ENCODE measurements at regions not wholly inside any gene's neighbourhood (a gene's known extent, or its start where the extent isn't known, plus 50 kb on each side); places are given as distances from the start of the nearest gene placed in this dataset.
A peak's percentile ranks its signal among the peaks of the same experiment; 100 is the strongest.
"Not testable (repeated sequence)": the region's sequence is repeated elsewhere in the genome, so short reads cannot be mapped to it uniquely, and the experiment has no call there.

GRCh38 chr7:113230691-113231090 lies 112.3 kb upstream of the SMIM30 start:
- DNase-seq (ENCODE audit: low read depth) = no peak

- peak; percentile 45 for DNase-seq (ENCODE audit: low read depth)
These were observed 99.0 kb upstream of the SMIM30 start for GRCh38 chr7:113217314-113217713.

GRCh38 chr7:113216038-113216437 lies 97.7 kb upstream of the SMIM30 start:
- no peak for DNase-seq (ENCODE audit: low read depth)

DNA sequence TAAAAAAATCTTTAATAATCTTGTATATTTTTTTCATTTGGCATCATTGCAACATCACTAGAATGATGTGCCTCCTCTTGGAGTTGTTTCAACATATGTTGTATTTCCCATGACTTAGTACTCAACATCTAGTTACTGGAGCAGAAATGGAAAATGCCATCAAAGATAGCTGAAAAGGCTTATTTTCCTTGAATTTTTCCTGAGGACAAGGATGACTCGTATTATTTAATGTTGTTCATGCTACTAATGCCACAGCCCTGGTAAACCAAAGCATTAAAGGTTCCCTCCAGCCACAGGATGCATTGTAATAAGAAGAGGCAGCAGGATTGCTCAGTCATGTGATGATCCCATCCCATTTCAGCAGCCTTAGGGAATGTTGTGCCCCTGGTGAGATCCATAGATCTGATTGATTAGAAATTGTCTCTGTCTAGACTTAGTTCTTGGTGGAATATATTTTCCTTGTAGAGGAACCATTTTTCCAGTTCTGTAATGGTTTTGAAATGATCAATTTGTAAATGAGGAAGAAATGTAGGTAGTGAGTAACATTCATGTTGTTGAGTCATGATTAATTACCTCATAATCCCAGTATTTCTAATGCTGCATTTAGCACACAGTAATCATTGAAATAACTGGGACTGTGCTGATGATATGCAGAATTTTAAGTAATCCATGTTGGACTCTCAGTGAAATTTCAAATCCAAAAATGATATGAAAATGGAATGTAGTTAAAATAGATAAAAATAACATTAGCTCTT lies 91.3 kb upstream of the SMIM30 start:
- peak; percentile 28 for DNase-seq (ENCODE audit: low read depth)

GRCh38 chr7:113207931-113208330 lies 89.6 kb upstream of the SMIM30 start:
- DNase-seq (ENCODE audit: low read depth) = no peak

GRCh38 chr7:113207441-113207840 lies 89.1 kb upstream of the SMIM30 start:
- no peak for DNase-seq (ENCODE audit: low read depth)

DNA sequence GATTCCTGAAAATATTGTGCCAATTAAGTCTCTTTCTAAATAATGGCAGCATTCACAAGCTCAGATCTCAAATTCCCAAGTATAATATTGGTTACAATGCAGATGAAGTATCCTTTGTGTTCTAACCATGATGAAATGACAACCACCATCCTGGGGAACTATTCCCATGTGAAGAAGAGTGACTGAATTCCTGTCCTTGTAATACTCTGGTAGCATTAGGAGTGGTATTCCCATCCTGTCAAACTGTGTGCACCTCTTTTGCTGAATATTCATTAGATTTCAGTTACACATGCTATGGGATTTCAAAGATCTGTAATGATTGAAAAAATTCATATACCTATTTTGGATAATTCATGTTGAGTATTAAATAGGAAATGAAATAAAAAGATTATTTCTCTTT lies 86.1 kb upstream of the SMIM30 start:
- DNase-seq (ENCODE audit: low read depth) = no peak

DNA sequence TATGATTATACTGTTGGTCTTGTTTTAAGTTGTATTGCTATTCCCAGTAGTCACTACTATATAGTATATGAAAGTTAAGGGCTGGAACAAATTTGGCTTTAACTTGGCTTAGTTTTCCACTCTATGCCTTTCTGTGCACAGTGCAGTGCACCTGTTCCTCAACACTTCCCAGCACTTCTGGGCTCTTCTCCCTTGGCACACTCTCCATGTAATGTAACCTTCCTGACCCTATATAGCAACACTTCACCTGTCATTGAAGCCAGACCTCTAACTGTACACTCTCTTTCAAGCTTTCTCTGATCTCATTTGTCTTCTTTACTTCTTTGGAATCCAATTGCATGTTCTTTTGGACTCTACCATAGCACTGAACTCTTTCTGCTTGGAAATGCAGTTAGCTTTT lies 83.9 kb upstream of the SMIM30 start:
- DNase-seq (ENCODE audit: low read depth) = no peak

- no peak for DNase-seq (ENCODE audit: low read depth)
These were observed 81.9 kb upstream of the SMIM30 start for GRCh38 chr7:113200281-113200680.

- DNase-seq (ENCODE audit: low read depth) = peak; percentile 72
These were observed 81.5 kb upstream of the SMIM30 start for GRCh38 chr7:113199841-113200240.

- no peak for DNase-seq (ENCODE audit: low read depth)
These were observed 80.8 kb upstream of the SMIM30 start for GRCh38 chr7:113199136-113199535.

- no peak for DNase-seq (ENCODE audit: low read depth)
These were observed 79.9 kb upstream of the SMIM30 start for GRCh38 chr7:113198226-113198625.

DNA sequence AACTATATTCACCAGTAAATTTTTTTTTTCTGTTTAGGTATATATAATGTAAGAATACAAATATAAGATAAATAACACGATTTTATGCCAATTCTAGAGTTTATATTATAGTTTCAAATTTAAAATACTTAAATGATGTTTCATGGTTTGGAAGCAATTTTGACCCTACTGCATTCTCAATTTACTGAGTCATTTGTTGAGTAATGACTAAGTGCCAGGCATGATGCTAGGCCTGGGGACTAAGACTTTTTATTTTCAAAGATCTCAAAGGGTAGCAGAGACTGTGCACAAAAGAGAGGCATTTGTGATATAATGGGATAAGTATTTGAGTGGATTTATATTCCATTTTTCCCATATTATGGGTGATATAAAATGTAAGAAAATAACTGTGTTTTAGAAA lies 78.9 kb upstream of the SMIM30 start:
- DNase-seq (ENCODE audit: low read depth) = peak; percentile 80

GRCh38 chr7:113188396-113188795 lies 70.0 kb upstream of the SMIM30 start:
- DNase-seq (ENCODE audit: low read depth) = no peak

DNA sequence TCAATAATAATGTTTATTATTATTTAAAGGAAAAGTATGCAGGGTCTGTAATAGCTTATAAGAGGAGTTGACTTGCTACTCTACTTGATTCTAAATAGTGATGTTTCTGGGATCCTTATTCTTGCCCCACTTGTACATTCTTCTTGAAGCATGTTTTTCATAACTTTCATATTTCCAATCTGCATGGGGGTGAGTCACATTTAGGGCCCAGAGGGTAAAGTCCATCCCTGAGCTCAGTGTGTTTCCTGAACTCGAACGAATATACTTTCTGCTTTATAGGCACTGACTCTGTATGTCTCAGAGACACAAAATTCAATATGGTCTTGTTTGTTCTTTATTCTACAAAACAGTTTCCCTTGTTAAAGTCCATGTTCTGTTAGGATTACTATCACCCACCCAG lies 61.0 kb upstream of the SMIM30 start:
- no peak for DNase-seq (ENCODE audit: low read depth)

- no peak for DNase-seq (ENCODE audit: low read depth)
These were observed 58.5 kb upstream of the SMIM30 start for GRCh38 chr7:113176836-113177235.

DNA sequence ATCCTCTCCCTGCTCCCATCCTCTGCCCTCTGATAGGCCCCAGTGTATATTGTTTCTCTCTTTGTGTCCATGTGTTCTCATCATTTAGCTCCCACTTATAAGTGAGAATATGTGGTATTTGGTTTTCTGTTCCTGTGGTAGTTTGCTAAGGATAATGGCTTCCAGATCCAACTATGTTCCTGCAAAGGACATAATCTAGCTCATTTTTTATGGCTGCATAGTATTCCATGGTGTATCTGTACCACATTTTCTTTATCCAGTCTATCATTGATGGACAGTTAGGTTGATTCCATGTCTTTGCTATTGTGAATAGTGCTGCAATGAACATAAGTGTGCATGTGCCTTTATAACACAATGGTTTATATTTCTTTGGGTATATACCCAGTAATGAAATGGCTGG lies 57.8 kb upstream of the SMIM30 start:
- DNase-seq (ENCODE audit: low read depth) = not testable (repeated sequence)

GRCh38 chr7:113175525-113176104 lies 57.3 kb upstream of the SMIM30 start:
- DNase-seq (ENCODE audit: low read depth) = peak; percentile 10

- no peak for DNase-seq (ENCODE audit: low read depth)
These were observed 54.4 kb upstream of the SMIM30 start for GRCh38 chr7:113172726-113173125.

GRCh38 chr7:113170591-113170990 lies 52.2 kb upstream of the SMIM30 start:
- DNase-seq (ENCODE audit: low read depth) = no peak

Measured in M059J (cell line).